SK-N-SH treated with all-trans-retinoic acid at 6 μM for 48 hours (cell line): ENCODE measurements at regions not wholly inside any gene's neighbourhood (a gene's known extent, or its start where the extent isn't known, plus 50 kb on each side); places are given as distances from the start of the nearest gene placed in this dataset.

Experiments
- ATAC-seq: fragments of 200-7000 bp; cut with Tn5 transposase; 3 replicates; pipeline ENCODE4 v1.9.1; 2020; ENCODE audit warnings: mild to moderate bottlenecking, moderate library complexity
- ARNTL ChIP-seq: fragments of 450-650 bp; formaldehyde crosslinking; IDR thresholded peaks from 2 replicates; pipeline ENCODE4 v1.5.0; 2020; ENCODE audit warnings: low read depth, mild to moderate bottlenecking, moderate library complexity, borderline replicate concordance
- BACH2 ChIP-seq: fragments of 250-450 bp; sonication (Bioruptor Pico); IDR thresholded peaks from 2 replicates; pipeline ENCODE4 v1.9.0; 2021; ENCODE audit warnings: mild to moderate bottlenecking, borderline replicate concordance
- CSDC2 ChIP-seq: fragments of 250-450 bp; sonication (Bioruptor Pico); IDR thresholded peaks from 2 replicates; pipeline ENCODE4 v1.5.0; 2020; ENCODE audit warnings: mild to moderate bottlenecking, moderate library complexity
- ESRRG ChIP-seq: fragments of 250-450 bp; sonication (Bioruptor Pico); IDR thresholded peaks from 2 replicates; pipeline ENCODE4 v1.6.1; 2021; ENCODE audit warnings: mild to moderate bottlenecking
- GLIS3 ChIP-seq: fragments of 250-450 bp; sonication (Bioruptor Pico); IDR thresholded peaks from 2 replicates; pipeline ENCODE4 v1.5.0; 2020; ENCODE audit warnings: mild to moderate bottlenecking, moderate library complexity
- ISL1 ChIP-seq: fragments of 250-450 bp; sonication (Bioruptor Pico); IDR thresholded peaks from 2 replicates; pipeline ENCODE4 v2.1.2; 2022; ENCODE audit warnings: mild to moderate bottlenecking, moderate library complexity
- RARB ChIP-seq: fragments of 250-450 bp; sonication (Bioruptor Pico); IDR thresholded peaks from 2 replicates; pipeline ENCODE4 v1.8.0; 2021; ENCODE audit warnings: mild to moderate bottlenecking, moderate library complexity
- SNAI2 ChIP-seq: fragments of 250-450 bp; sonication (Bioruptor Pico); IDR thresholded peaks from 2 replicates; pipeline ENCODE4 v1.5.0; 2020; ENCODE audit warnings: mild to moderate bottlenecking, moderate library complexity
- ZC3H10 ChIP-seq: fragments of 250-450 bp; sonication (Bioruptor Pico); IDR thresholded peaks from 2 replicates; pipeline ENCODE4 v1.5.1; 2021; ENCODE audit warnings: mild to moderate bottlenecking, moderate library complexity
- ZFP30 ChIP-seq: fragments of 450-650 bp; formaldehyde crosslinking; IDR thresholded peaks from 2 replicates; pipeline ENCODE4 v1.5.0; 2022; ENCODE audit warnings: mild to moderate bottlenecking, moderate library complexity
- ZNF565 ChIP-seq: fragments of 450-650 bp; formaldehyde crosslinking; conservative IDR thresholded peaks from 2 replicates; pipeline ENCODE4 v1.5.0; 2020; ENCODE audit warnings: low read depth, mild to moderate bottlenecking, moderate library complexity
- ZNF70 ChIP-seq: fragments of 450-650 bp; formaldehyde crosslinking; IDR thresholded peaks from 2 replicates; pipeline ENCODE4 v1.5.0; 2020; ENCODE audit warnings: mild to moderate bottlenecking, moderate library complexity
- ZNF8 ChIP-seq: fragments of 450-650 bp; formaldehyde crosslinking; IDR thresholded peaks from 2 replicates; pipeline ENCODE4 v1.5.0; 2020; ENCODE audit warnings: mild to moderate bottlenecking, moderate library complexity
- TF ChIP-seq, protein P1 (sequence below): fragments of 250-450 bp; sonication (Bioruptor Pico); IDR thresholded peaks from 2 replicates; pipeline ENCODE4 v1.8.0; 2021; ENCODE audit warnings: low read depth, mild to moderate bottlenecking, moderate library complexity, borderline replicate concordance
- TF ChIP-seq, protein P2 (sequence below): fragments of 250-450 bp; sonication (Bioruptor Pico); IDR thresholded peaks from 2 replicates; pipeline ENCODE4 v1.5.1; 2021; ENCODE audit warnings: mild to moderate bottlenecking, moderate library complexity
- TF ChIP-seq, protein P3 (sequence below): fragments of 250-450 bp; sonication (Bioruptor Pico); IDR thresholded peaks from 2 replicates; pipeline ENCODE4 v1.5.0; 2020; ENCODE audit warnings: mild to moderate bottlenecking, moderate library complexity
- TF ChIP-seq, protein P4 (sequence below): fragments of 250-450 bp; sonication (Bioruptor Pico); IDR thresholded peaks from 2 replicates; pipeline ENCODE4 v1.8.0; 2020; ENCODE audit warnings: mild to moderate bottlenecking, moderate library complexity, borderline replicate concordance
- TF ChIP-seq, protein P5 (sequence below): fragments of 250-450 bp; sonication (Bioruptor Pico); IDR thresholded peaks from 2 replicates; pipeline ENCODE4 v1.5.1; 2020; ENCODE audit warnings: low read depth, mild to moderate bottlenecking, moderate library complexity

DNA sequence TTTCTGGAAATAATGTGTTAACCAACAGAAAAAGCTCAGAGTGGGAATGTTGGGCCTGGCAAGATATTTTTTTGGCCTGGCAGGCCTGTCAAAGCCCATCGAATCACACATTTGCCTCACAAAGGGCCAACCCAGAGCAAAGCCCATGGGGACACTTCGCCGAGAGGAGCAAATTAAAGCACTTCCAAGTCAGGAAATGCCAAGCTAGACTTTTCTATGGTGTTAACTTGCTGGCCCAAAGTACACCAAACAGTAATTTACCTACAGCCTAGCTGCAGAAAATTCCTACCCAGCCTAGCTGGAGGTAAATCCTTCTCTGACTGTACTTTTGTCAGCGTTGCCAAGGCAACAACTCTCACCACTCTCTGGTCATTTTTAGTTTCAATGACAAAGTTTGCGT, 288.6 kb upstream of the LDB2 start:
- TF ChIP-seq ZNF565 (CRISPR knock-in tag) (no peak), BACH2 (CRISPR knock-in tag) (no peak), ZFP30 (CRISPR knock-in tag) (no peak), ESRRG (CRISPR knock-in tag) (no peak), RARB (CRISPR knock-in tag) (no peak), SNAI2 (no peak), ISL1 (CRISPR knock-in tag) (no peak), ZNF8 (CRISPR knock-in tag) (no peak)
- TF ChIP-seq, protein P1, sequence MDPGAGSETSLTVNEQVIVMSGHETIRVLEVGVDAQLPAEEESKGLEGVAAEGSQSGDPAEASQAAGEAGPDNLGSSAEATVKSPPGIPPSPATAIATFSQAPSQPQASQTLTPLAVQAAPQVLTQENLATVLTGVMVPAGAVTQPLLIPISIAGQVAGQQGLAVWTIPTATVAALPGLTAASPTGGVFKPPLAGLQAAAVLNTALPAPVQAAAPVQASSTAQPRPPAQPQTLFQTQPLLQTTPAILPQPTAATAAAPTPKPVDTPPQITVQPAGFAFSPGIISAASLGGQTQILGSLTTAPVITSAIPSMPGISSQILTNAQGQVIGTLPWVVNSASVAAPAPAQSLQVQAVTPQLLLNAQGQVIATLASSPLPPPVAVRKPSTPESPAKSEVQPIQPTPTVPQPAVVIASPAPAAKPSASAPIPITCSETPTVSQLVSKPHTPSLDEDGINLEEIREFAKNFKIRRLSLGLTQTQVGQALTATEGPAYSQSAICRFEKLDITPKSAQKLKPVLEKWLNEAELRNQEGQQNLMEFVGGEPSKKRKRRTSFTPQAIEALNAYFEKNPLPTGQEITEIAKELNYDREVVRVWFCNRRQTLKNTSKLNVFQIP (CRISPR knock-in tag), result no peak
- TF ChIP-seq, protein P2, sequence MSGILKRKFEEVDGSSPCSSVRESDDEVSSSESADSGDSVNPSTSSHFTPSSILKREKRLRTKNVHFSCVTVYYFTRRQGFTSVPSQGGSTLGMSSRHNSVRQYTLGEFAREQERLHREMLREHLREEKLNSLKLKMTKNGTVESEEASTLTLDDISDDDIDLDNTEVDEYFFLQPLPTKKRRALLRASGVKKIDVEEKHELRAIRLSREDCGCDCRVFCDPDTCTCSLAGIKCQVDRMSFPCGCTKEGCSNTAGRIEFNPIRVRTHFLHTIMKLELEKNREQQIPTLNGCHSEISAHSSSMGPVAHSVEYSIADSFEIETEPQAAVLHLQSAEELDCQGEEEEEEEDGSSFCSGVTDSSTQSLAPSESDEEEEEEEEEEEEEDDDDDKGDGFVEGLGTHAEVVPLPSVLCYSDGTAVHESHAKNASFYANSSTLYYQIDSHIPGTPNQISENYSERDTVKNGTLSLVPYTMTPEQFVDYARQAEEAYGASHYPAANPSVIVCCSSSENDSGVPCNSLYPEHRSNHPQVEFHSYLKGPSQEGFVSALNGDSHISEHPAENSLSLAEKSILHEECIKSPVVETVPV (CRISPR knock-in tag), result no peak

DNA sequence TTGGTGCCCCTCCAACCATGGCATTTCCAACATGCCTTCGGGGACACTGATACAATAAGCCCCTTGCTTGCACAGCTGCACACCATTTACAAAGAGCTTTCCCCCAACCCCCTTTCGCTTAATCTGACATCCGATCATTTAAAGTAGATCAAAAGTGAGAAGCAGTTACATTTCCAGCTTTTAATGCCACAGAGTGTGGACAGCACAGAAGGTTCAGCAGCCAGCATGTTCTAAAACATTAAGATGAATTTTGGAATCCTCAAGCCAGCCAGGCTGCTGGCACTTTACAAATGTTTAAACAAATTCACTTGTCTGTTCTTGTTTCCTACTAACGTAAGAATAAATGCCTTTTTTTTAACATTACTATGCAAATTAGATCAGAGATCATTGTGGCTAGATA, 284.4 kb upstream of the LDB2 start:
- ATAC-seq, result no peak
- TF ChIP-seq ZNF8 (CRISPR knock-in tag) (no peak), ZFP30 (CRISPR knock-in tag) (no peak), GLIS3 (no peak), BACH2 (CRISPR knock-in tag) (no peak), ZNF70 (CRISPR knock-in tag) (no peak), ZC3H10 (CRISPR knock-in tag) (no peak), ISL1 (CRISPR knock-in tag) (no peak), ZNF565 (CRISPR knock-in tag) (no peak)
- TF ChIP-seq, protein P1 (CRISPR knock-in tag), result no peak
- TF ChIP-seq, protein P3, sequence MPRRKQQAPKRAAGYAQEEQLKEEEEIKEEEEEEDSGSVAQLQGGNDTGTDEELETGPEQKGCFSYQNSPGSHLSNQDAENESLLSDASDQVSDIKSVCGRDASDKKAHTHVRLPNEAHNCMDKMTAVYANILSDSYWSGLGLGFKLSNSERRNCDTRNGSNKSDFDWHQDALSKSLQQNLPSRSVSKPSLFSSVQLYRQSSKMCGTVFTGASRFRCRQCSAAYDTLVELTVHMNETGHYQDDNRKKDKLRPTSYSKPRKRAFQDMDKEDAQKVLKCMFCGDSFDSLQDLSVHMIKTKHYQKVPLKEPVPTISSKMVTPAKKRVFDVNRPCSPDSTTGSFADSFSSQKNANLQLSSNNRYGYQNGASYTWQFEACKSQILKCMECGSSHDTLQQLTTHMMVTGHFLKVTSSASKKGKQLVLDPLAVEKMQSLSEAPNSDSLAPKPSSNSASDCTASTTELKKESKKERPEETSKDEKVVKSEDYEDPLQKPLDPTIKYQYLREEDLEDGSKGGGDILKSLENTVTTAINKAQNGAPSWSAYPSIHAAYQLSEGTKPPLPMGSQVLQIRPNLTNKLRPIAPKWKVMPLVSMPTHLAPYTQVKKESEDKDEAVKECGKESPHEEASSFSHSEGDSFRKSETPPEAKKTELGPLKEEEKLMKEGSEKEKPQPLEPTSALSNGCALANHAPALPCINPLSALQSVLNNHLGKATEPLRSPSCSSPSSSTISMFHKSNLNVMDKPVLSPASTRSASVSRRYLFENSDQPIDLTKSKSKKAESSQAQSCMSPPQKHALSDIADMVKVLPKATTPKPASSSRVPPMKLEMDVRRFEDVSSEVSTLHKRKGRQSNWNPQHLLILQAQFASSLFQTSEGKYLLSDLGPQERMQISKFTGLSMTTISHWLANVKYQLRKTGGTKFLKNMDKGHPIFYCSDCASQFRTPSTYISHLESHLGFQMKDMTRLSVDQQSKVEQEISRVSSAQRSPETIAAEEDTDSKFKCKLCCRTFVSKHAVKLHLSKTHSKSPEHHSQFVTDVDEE (CRISPR knock-in tag), result no peak
- TF ChIP-seq, protein P4, sequence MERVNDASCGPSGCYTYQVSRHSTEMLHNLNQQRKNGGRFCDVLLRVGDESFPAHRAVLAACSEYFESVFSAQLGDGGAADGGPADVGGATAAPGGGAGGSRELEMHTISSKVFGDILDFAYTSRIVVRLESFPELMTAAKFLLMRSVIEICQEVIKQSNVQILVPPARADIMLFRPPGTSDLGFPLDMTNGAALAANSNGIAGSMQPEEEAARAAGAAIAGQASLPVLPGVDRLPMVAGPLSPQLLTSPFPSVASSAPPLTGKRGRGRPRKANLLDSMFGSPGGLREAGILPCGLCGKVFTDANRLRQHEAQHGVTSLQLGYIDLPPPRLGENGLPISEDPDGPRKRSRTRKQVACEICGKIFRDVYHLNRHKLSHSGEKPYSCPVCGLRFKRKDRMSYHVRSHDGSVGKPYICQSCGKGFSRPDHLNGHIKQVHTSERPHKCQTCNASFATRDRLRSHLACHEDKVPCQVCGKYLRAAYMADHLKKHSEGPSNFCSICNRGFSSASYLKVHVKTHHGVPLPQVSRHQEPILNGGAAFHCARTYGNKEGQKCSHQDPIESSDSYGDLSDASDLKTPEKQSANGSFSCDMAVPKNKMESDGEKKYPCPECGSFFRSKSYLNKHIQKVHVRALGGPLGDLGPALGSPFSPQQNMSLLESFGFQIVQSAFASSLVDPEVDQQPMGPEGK, result no peak

More for the DNA sequence above, 288.6 kb upstream of the LDB2 start:
- ATAC-seq, result no peak

DNA sequence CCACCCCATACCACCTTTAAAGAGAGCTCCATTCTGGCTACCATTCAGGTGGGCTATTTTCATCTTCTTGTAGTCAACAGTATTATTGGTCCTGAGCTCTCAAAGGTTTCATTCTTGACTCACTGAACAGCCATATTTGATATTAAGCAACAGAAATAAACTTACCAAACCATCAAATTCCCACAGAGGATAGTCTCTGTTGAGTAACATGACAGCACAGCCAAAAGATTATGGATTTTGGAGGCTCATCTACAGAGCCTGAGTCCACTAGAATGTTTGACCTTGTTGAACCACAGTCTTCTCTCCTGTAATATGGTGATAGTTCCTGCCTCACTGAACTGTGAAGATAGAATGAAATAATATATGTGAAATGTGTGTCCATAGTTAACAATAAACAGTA, 276.3 kb upstream of the LDB2 start:
- ATAC-seq, result no peak
- TF ChIP-seq ISL1 (CRISPR knock-in tag), result no peak
- TF ChIP-seq BACH2 (CRISPR knock-in tag), result no peak
- TF ChIP-seq, protein P5, sequence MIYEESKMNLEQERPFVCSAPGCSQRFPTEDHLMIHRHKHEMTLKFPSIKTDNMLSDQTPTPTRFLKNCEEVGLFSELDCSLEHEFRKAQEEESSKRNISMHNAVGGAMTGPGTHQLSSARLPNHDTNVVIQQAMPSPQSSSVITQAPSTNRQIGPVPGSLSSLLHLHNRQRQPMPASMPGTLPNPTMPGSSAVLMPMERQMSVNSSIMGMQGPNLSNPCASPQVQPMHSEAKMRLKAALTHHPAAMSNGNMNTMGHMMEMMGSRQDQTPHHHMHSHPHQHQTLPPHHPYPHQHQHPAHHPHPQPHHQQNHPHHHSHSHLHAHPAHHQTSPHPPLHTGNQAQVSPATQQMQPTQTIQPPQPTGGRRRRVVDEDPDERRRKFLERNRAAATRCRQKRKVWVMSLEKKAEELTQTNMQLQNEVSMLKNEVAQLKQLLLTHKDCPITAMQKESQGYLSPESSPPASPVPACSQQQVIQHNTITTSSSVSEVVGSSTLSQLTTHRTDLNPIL (CRISPR knock-in tag), result no peak
- no peak for TF ChIP-seq CSDC2
- no peak for TF ChIP-seq ZFP30 (CRISPR knock-in tag)
- TF ChIP-seq ARNTL, result no peak
- TF ChIP-seq, protein P1 (CRISPR knock-in tag), result no peak
- TF ChIP-seq SNAI2, result no peak
